CD4-positive, alpha-beta T cell treated with Interleukin-6 at 100 ng/mL for 8 hours (primary cell): ENCODE measurements at regions not wholly inside any gene's neighbourhood (a gene's known extent, or its start where the extent isn't known, plus 50 kb on each side); places are given as distances from the start of the nearest gene placed in this dataset.

Source experiments
- DNase-seq: peaks from one replicate; pipeline ENCODE4 v3.0.0-alpha.2; 2020; ENCODE audit warnings: mixed read lengths, low spot score

GRCh38 chr2:145265244-145265643 lies 745.3 kb upstream of the ZEB2 start:
- no peak for DNase-seq

- no peak for DNase-seq
Observed at GRCh38 chr2:145260674-145261073, 740.8 kb upstream of the ZEB2 start.

- DNase-seq = no peak
Observed at GRCh38 chr2:145260081-145260480, 740.2 kb upstream of the ZEB2 start.

DNA sequence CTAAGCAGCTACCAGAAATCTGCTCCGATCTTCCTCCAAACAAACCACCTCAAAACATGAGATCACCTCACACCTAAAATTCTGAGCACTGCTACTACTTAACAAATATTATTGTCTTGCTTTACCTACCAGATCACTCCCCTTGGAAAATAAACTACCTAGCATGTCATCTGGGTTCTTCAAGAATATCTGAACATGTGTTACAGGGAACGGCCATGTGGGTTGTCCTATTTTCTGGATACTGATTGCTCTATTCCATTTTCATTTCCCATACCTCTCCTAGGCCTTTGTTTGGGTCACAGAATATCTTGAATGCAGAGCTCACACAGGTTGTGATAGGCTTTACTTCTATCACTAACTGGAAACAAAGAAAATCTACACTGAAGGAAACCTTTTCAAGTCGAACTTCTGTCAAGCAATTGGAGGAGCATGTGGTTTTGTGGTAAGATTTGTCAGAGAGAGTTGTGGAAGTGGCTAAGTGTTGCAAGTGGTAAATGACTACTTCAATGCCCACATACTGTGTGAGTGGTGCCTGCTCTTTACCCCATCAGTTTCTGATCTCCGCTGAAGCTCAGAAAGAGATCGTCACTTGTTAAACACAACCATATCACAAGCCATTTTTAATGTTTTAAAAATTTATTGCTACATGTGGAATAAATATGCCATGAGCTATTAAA lies 739.1 kb upstream of the ZEB2 start:
- no peak for DNase-seq

DNA sequence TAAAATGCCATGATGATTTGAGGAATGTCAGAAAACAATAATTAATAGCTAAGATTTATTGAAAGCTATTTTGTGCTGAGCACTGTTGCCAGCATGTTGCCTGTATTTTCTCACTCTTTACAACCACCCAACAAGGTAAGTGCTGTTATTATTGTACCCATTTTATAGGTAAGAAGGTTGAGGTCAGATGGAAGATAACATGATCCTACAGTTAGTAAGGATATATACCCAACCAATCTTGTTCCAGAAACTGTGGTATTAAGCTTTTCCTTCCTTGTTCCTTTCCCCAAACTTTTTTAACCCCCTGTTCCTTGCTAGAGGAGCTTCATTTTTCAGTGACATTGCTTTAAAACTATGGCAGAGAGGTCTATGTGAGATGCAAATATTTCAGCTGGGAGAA lies 738.0 kb upstream of the ZEB2 start:
- no peak for DNase-seq

DNA sequence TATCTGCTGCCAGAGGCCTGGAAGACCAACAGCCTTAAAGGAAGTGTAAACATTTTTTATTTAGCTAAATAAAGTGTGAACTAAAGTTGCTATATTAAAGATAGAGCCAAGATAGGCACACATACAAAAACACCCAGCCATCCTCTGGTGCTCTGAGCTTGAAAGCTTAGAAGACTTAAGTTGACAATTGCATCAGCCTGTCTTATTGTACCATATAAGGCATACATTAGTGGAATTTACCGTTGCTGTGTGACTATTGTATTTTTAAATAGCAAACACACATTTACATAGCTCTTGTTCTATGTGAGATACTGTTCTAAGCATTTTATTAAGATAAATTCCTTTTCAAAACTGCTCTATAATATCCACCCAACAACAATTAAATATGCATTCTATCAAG lies 736.6 kb upstream of the ZEB2 start:
- DNase-seq = no peak

DNA sequence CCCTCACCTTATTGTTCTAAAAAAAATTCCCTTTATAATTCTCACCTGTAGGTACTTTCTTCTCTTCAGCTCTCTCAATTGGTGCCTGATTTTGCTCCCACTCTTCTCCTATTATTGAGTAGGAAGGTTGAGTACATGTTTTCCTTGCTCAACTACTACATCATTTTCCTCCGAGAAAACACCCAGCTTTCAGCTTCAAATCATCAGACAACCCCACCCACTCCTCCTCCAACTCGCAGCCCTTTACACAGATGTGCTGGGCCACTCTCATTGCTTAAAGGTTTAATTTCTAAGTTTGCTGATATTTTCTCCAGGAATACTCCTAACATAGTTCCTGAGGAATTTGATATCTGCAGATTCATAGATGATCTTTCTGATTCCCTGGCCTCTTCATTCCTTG lies 734.4 kb upstream of the ZEB2 start:
- no peak for DNase-seq

GRCh38 chr2:145253492-145253891 lies 733.6 kb upstream of the ZEB2 start:
- DNase-seq = no peak

- DNase-seq = no peak
Observed at GRCh38 chr2:145245268-145245870, 725.5 kb upstream of the ZEB2 start.

DNA sequence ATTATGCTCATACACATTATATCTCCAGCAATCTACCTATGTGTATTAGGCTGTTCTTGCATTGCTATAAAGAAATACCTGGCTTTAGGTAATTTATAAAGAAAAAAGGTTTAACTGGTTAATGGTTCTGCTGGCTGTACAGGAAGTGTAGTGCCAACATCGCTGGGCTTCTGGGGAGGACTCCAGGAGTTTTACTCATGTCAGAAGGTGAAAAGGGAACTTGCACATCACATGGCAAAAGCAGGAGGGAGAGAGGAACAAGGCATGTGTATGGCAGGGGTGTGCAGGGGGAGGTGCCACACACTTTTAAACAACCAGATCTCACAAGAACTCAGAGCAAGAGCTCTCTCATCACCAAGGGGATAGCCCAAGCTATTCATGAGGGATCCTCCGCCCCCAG lies 715.4 kb upstream of the ZEB2 start:
- no peak for DNase-seq

DNA sequence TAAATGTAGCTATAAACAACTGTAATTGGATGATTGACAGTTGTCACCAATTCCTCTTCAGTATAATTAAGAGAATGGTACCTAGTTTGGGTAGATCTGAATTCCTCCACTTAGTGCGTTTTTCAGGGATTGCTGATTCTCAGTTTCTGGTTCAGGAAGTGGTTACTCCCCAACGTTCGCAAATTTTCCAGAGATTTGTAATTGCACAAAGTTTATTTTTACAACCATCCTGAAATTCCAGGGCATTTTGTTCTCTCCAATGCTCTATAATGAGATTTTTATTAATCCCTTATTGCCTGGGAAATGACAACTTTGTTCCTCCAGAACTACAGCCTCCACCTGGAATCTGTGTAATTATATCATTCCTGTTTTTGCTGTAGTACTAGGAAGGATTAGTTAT lies 710.6 kb upstream of the ZEB2 start:
- no peak for DNase-seq

DNA sequence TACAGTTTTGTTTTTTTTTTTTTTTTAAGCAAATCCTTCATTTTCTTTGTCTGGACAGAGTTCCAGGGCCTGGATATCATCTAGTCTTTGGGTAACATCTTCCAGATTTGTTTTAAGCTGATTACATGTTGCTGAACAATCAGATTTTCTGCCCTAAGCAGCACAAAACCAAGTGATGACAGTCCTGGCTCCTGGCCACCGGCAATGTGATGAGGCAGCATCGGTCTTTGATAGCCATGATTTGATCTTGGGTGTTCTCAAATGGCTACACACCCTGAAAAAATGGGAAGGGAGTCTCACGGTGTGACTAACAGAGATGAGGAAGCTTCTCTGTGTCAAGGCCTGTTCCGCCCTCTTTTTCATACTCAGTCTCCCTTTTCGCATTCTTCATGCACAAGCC lies 708.6 kb upstream of the ZEB2 start:
- no peak for DNase-seq

DNA sequence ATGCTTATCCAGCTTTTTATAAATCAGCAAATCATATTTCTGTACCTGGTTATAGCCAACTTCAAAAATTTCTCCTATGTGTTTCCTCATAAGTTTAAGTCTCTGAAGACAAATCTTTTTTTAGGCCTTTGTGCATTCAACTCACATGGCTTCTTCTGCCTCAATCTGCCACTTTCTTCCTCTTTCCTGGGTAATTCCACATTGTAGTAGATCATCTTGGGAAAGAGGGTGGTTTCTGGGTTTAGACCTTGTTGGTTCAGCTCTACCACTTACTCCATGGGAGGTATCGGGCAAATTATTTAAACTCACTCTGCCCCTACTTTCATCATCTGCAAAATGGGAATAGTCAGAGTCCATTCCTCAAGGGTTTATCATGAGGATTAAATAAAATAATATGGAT lies 707.0 kb upstream of the ZEB2 start:
- no peak for DNase-seq

- DNase-seq = no peak
Observed at GRCh38 chr2:145221516-145221915, 701.6 kb upstream of the ZEB2 start.

DNA sequence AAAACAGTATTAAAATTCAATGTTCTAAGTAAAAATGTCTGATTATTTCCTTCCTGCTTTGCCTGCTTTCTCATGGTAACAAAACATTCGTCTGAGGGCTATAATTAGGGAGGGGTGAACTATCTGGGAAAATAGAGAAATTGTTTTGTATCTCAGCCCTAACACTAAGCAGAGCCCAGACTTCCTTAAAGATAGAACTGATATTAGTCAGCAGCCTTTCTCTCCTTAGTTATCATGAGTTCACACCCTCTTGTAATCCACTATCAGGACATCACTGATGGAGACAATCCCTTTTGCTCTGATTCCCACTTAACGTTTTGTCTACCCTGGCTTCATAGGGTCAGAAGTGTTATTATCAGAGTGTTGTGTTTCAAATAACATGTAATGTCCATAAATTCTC lies 701.1 kb upstream of the ZEB2 start:
- DNase-seq = no peak

DNA sequence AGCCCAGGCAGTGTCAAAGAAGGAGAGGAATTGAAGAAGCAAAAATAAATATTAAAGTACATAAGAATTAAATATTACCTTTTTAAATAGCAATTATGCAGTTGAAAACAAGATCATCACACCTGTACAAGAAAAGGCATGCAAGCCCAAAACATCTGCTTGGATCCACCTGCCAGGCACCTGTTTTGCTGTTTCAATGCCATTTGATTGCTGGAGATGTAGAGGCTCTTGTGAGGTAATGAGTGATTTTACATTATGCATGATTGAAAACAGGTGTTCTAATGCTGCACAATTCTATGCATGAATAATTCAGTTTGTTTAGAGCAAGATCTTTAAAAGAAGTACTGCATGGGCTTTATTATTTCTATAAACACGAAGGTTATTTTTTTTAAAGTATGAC lies 700.6 kb upstream of the ZEB2 start:
- DNase-seq = no peak

GRCh38 chr2:145207884-145208283 lies 688.0 kb upstream of the ZEB2 start:
- no peak for DNase-seq

DNA sequence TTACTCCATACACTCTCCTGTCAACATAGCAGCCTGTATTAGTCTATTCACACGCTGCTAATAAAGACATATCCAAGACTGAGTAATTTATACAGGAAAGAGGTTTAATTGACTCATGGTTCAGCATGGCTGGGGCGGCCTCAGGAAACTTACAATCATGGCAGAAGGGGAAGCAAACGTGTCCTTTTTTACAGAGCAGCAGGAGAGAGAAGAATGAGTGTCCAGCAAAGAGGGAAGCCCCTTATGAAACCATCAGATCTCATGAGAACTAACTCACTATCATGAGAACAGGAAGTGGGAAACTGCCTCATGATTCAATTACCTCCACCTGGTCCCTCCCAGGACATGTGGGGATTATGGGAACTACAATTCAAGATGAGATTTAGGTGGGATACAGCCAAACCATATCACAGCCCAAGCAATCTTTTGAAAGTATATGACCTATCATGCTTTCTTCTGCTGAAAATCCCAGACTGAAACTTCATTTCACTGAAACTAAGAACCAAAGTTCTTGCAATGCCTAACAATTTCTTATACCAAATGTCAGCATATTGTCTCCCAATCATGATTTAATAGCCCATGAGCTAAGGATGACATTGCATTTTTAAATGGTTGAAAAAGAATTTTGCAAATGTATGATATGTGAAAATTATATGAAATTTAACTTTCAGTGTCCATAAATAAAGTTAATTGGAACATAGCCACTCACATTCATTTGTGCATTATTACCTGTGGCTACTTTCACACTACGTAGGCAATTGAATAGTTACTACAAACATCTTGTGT lies 686.8 kb upstream of the ZEB2 start:
- no peak for DNase-seq

GRCh38 chr2:145203891-145204290 lies 684.0 kb upstream of the ZEB2 start:
- DNase-seq = no peak

DNA sequence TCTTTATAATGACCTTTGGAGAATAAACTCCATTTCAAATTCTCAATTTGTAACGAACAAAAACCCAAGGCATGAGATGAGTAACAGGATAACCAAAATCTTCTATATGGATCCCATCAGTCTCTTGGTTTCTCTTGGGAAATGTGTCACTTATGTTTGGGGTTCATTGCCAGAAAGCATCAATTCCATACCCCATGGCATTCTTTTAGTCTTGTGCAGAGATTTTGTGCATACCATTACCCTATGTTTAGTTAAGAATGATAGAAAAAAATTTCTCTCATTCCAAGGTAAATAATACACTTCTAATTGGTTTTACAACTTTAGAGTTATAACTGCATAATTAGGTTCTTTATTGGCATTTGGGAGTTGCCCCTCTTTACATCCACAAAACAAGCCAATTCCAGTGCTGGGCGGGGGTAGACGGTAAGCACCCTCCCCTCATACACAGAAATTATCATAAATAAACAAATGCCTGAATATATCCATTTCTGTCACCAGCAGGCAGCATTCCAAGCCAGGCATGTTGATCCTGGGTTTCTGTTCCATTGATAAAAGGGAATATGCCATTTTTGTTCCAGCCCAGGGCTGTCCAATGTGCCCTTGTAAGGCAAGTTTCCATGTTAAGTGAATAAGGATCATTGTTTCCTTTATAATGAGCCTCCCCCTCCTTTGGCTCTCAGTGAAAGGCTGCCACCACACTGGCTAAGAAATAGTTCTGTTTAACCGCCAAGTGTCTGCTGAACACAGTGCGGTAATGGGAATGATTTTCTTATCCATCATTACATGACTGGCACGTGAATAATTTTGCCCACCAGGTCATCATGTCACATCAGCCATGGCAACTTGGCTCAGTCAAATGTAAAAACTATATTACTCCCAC lies 680.1 kb upstream of the ZEB2 start:
- DNase-seq = no peak

- DNase-seq = no peak
Observed at GRCh38 chr2:145199042-145199441, 679.1 kb upstream of the ZEB2 start.

DNA sequence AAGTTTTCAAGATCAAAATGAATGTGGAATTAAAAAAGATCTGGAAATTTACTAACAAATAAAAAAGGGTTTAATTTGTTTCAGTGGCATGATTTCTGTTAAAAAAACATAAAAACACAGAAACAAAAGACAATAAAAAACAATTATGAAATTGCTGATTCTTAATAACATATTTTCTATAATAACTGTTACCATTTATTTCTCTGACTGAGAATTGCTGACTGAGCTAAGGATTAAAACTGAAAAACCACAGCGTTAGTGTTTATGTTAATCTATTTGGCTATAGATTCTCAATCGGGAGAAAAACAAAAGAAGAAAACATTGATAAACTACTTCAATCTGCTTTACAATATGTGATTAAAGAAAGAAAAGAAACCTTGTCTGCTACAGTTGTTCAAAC lies 678.6 kb upstream of the ZEB2 start:
- no peak for DNase-seq

GRCh38 chr2:145197944-145198343 lies 678.0 kb upstream of the ZEB2 start:
- no peak for DNase-seq
